ENCODE measurements at regions not wholly inside any gene's neighbourhood (a gene's known extent, or its start where the extent isn't known, plus 50 kb on each side); places are given as distances from the start of the nearest gene placed in this dataset.
"Not testable (repeated sequence)": the region's sequence is repeated elsewhere in the genome, so short reads cannot be mapped to it uniquely, and the experiment has no call there.

GRCh38 chr7:98771519-98771918 lies 98.3 kb downstream of the TMEM130 start:
- no peak for DNase-seq (ENCODE audit: low read depth in 3 of 3, low spot score in 1 of 3)

- no peak for DNase-seq (ENCODE audit: low read depth in 3 of 3, low spot score in 1 of 3)
These were observed 97.7 kb downstream of the TMEM130 start for GRCh38 chr7:98771941-98772603.

GRCh38 chr7:98774884-98775283 lies 94.9 kb downstream of the TMEM130 start:
- DNase-seq (ENCODE audit: low read depth in 3 of 3, low spot score in 1 of 3) = no peak

GRCh38 chr7:98777051-98777450 lies 92.8 kb downstream of the TMEM130 start:
- DNase-seq (ENCODE audit: low read depth in 3 of 3, low spot score in 1 of 3) = no peak

- no peak for DNase-seq (ENCODE audit: low read depth in 3 of 3, low spot score in 1 of 3)
These were observed 91.4 kb downstream of the TMEM130 start for GRCh38 chr7:98778421-98778820.

GRCh38 chr7:98779800-98780587 lies 89.8 kb downstream of the TMEM130 start:
- no peak for DNase-seq (ENCODE audit: low read depth in 3 of 3, low spot score in 1 of 3)

- DNase-seq (ENCODE audit: low read depth in 3 of 3, low spot score in 1 of 3) = no peak
These were observed 85.5 kb downstream of the TMEM130 start for GRCh38 chr7:98784216-98784785.

- DNase-seq (ENCODE audit: low read depth in 3 of 3, low spot score in 1 of 3) = no peak
These were observed 83.8 kb downstream of the TMEM130 start for GRCh38 chr7:98785929-98786571.

- no peak for DNase-seq (ENCODE audit: low read depth in 3 of 3, low spot score in 1 of 3)
These were observed 80.8 kb downstream of the TMEM130 start for GRCh38 chr7:98788966-98789365.

- not testable (repeated sequence) for DNase-seq (ENCODE audit: low read depth in 3 of 3, low spot score in 1 of 3)
These were observed 75.4 kb downstream of the TMEM130 start for GRCh38 chr7:98794453-98794852.

GRCh38 chr7:98795741-98796493 lies 73.9 kb downstream of the TMEM130 start:
- no peak for DNase-seq (ENCODE audit: low read depth in 3 of 3, low spot score in 1 of 3)

Data from stimulated activated CD4-positive, alpha-beta T cell treated with anti-CD3 and anti-CD28 coated beads, TNF-alpha, amount 100 ng/mL, for 1 hour (primary cell).